GM13977 (cell line): ENCODE measurements at regions not wholly inside any gene's neighbourhood (a gene's known extent, or its start where the extent isn't known, plus 50 kb on each side); places are given as distances from the start of the nearest gene placed in this dataset.

Experiments used
- DNase-seq: peaks from one replicate; pipeline ENCODE4 v3.0.0; 2012; ENCODE audit warnings: low spot score
- CTCF ChIP-seq: IDR thresholded peaks from 2 replicates; pipeline ENCODE4 v1.5.1; 2012; ENCODE audit warnings: mild to moderate bottlenecking, control low read depth; ENCODE audit not compliant: insufficient read depth; ENCODE audit errors: extremely low read depth, missing control alignments
- in situ Hi-C: fragments of 300-500 bp; cut with MboI; formaldehyde crosslinking; loops from one replicate; pipeline ENCODE4 v1.12.0; 2022; ENCODE audit warnings: low sequenced_read_pairs, low pct_unique_long_range_greater_than_20kb, mixed read lengths, inconsistent platforms; ENCODE audit not compliant: unreplicated experiment

- in situ Hi-C loops = no loop called here
- DNase-seq = no peak
- TF ChIP-seq CTCF = no peak
Observed at GRCh38 chrX:39972340-39972739, 125.4 kb downstream of the BCOR start.

- no peak for TF ChIP-seq CTCF
- DNase-seq = no peak
- in situ Hi-C loops = no loop called here
Observed at GRCh38 chrX:39973810-39974209, 123.9 kb downstream of the BCOR start.

- no peak for DNase-seq
- in situ Hi-C loops = no loop called here
- no peak for TF ChIP-seq CTCF
Observed at GRCh38 chrX:39974270-39974669, 123.5 kb downstream of the BCOR start.

GRCh38 chrX:39975101-39975925, 122.4 kb downstream of the BCOR start:
- TF ChIP-seq CTCF = no peak
- in situ Hi-C loops = no loop called here
- DNase-seq = no peak

- in situ Hi-C loops = no loop called here
- no peak for DNase-seq
- TF ChIP-seq CTCF = no peak
Observed at GRCh38 chrX:39981946-39982345, 115.8 kb downstream of the BCOR start.

GRCh38 chrX:39982948-39983347, 114.8 kb downstream of the BCOR start:
- in situ Hi-C loops = no loop called here
- DNase-seq = no peak
- TF ChIP-seq CTCF = no peak
